Embryonic facial prominence (tissue), 1 donor: ENCODE measurements at regions not wholly inside any gene's neighbourhood (a gene's known extent, or its start where the extent isn't known, plus 50 kb on each side); places are given as distances from the start of the nearest gene placed in this dataset.
"Not testable (repeated sequence)": the region's sequence is repeated elsewhere in the genome, so short reads cannot be mapped to it uniquely, and the experiment has no call there.

Experiments used
- DNase-seq: peaks from one replicate; pipeline ENCODE4 v3.0.0-alpha.2; 2016; ENCODE audit errors: extremely low spot score

DNA sequence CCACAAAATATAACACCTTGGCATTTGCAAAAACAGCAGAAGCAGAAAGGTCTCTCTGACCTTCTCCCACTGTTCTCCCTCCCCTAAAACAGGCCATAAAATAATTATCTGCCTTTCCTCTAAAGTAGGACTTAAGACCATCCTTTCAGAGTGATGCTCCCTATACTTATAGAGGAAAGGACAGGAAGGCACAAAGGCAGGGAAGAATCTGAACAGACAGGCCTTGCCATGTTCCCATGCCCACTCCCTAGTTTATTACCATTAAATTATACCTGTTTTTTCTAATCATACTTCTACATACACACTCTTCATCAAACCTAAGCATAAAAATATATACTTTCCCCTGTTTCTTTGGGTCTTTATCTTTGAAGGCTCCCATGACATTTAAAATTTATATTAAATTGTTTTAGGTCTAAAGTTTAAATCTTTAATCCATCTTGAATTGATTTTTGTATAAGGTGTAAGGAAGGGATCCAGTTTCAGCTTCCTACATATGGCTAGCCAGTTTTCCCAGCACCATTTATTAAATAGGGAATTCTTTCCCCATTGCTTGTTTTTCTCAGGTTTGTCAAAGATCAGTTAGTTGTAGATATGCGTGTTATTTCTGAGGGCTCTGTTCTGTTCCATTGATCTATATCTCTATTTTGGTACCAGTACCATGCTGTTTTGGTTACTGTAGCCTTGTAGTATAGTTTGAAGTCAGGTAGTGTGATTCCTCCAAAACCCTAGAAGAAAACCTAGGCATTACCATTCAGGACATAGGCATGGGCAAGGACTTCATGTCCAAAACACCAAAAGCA, 755.8 kb upstream of the ADGRB3 start:
- not testable (repeated sequence) for DNase-seq

DNA sequence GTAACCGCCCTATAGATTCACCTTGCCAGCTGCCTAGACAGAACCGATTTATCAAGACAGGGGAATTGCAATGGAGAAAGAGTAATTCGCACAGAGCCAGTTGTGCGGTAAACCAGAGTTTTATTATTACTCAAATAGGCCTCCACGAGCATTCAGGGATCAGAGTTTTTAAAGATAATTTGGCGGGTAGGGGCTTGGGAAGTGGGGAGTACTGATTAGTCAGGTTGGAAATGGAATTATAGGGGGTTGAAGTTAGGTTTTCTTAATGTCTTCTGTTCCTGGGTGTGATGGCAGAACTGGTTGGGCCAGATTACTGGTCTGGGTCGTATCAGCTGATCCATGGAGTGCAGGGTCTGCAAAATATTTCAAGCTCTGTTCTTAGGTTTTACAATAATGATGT, 756.9 kb upstream of the ADGRB3 start:
- DNase-seq: not testable (repeated sequence)

DNA sequence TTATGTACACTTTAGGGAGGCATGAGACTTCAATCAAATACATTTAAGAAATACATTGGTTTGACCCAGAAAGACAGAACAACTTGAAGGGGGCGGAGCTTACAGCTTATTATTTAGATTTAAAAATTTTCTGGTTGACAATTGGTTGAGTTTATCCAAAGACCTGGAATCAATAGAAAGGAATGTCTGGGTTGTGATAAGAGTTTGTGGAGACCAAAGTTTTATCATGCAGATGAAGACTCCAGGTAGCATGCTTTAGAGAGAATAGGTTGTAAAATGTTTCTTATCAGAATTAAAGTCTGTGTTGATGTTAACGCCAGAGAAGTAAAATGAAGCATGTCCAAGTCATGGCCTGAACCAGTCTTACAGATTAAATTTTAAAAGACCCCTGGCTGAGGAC, 757.8 kb upstream of the ADGRB3 start:
- no peak for DNase-seq

DNA sequence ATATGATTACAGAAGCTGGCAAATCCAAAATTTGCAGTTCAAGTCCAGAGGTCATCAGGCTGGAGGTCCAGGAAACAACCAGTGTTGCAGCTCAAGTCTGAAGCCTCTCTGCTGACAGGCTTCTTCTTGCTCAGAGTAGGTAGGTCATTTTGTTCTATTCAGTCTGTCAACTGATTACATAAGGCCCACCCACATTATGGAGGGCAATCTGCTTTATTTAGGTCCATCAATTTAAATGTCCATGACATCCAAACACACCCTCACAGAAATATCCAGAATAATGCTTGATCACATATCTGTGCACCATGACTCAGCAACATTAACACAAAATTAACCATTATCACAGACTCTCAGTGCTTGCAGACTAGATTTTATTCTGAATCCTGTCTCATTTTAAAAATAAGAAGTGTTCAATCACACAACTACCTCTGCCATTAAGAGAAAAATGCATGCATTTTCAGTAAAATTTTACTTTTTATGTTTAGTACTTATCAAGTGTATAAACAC, 759.2 kb upstream of the ADGRB3 start:
- no peak for DNase-seq

DNA sequence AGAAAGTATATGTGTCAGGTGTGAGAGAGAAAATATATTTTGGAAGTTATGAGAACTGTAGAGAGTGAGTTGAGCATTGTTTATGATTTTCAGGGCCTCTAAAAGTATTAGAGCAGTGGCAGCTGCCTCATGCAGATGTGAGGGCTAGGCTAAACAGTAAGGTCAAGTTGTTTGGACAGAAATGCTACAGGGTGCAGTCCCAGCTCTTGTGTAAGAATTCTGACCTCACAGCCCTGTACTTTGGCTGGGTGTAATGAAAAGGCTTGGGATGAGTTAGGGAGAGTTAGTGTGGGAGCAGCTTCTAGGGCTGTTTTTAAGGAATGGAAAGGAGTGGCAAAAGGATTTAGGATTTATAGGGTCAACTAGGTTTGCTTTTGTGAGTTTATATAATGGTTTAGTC, 764.8 kb upstream of the ADGRB3 start:
- no peak for DNase-seq

DNA sequence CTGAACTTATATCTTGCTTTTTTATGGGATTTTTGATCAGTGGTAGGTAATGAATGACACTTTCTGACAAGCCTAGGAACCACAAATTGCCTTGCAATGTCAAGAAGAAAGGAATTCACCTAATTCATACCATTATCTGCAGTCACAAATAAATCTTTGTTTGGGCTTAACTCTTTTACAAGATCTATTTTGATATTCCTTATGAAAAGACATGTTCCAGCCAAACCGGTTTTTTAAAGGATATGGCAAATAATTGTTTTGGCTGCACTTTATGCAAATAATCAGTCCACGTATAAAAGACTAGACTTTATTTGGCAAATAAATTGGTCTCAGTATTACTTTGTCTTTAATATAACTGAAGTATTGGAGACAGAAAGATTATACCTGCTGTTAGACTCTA, 771.7 kb upstream of the ADGRB3 start:
- DNase-seq: no peak

DNA sequence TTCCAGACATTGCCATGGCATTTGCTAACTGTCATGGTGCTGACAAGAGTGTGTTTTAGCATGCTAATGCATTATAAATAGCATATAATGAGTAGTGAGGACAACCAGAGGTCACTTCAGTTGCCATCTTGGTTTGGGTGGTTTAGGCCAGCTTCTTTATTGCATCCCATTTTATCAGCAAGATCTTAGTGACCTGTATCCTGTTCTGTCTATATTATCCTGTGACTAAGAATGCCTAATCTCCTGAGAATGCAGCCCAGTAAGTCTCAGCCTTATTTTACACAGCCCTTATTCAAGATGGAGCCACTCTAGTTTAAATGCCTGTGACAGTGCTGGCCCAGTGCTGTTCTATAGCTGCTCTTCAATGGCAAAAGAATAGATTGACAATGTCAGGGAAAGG, 781.0 kb upstream of the ADGRB3 start:
- DNase-seq: no peak

DNA sequence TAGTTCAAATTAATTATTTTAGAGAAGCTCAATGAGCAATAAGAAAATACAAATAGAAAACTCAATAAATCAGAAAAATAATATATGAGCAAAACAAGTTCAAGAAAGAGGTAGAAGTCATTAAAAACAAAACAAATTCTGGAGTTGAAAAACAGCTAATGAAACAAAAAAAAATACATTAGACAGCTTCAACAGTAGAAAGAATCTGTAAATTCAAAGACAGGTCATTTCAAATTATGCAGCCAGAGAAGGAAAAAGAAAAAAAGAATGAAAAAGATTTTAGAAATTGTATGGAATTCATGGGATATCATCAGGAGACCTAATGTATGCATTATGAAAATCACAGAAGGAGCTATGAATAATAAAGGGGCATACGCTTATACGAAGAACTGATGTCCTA, 795.3 kb upstream of the ADGRB3 start:
- no peak for DNase-seq

DNA sequence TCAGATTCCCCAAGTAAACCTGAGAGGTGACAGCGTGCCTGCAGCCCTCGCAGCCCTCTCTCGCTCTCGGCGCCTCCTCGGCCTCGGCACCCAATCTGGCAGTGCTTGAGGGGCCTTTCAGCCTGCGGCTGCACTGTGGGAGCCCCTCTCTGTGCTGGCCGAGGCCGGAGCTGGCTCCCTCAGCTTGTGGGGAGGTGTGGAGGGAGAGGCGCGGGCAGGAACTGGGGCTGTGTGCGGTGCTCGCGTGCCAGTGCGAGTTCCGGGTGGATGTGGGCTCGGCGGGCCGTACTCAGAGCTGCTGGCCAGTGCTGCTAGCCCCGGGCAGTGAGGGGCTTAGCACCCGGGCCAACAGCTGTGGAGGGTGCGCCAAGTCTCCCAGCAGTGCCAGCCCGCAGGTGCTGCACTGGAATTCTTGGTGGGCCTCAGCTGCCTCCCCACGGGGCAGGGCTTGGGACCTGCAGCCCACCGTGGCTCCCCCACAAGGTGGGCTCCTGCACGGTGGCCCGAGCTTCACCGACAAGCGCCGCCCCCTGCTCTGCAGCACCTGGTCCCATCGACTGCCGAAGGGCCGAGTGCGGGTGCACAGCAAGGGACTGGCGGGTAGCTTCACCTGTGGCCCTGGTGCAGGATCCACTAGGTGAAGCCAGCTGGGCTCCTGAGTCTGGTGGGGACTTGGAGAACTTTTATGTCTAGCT, 809.7 kb upstream of the ADGRB3 start:
- DNase-seq: no peak

DNA sequence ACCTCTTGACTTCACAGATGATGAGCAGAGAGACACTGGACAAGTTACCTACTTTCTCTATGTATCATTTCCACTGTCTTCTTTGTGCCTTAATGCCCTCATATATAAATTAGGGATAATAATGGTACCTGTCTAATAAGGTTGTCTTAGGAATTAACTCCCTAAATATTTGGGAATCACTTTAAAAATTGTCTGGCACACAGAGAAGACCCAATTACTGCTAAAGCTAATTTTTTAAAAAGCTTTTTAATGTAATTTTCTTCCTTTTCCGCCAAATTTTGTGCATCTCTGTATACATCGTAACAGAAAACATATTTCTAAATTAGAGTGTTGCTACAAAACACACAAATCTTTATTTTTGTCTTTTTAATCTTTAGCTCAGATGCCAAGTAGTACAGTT, 816.8 kb upstream of the ADGRB3 start:
- no peak for DNase-seq

DNA sequence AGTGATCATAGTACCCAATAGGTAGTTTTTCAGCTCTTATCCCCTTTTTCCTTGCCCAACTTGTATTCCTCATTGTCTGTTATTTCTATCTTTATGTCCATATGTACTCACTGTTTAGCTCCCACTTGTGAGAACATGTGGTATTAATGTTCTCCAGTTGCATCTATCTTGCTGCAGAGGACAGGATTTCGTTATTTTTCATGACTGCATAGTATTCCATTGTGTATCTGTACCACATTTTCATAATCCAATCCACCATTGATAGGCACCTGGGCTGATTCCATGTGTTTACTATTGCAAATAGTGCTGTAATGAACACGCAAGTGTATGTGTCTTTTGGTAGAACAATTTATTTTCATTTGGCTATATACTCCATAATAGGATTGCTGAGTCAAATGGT, 819.5 kb upstream of the ADGRB3 start:
- DNase-seq: no peak

DNA sequence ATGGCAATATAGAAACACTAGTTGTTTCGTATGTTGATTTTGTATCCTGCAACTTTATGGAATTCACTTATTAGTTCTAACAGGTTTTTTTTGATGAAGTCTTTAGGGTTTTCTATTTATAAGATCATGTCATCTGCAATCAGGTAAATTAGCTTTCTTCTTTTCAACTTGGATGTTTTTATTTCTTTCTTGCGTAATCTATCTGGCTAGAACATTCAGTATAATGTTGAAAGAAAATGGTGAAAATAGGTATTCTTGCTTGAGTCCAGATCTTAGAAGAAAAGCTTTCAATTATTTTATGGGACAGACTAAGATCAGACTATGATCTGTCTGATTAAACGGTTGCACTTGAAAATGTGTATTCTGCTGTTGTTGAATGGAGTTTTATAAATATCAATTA, 820.8 kb upstream of the ADGRB3 start:
- DNase-seq: no peak

DNA sequence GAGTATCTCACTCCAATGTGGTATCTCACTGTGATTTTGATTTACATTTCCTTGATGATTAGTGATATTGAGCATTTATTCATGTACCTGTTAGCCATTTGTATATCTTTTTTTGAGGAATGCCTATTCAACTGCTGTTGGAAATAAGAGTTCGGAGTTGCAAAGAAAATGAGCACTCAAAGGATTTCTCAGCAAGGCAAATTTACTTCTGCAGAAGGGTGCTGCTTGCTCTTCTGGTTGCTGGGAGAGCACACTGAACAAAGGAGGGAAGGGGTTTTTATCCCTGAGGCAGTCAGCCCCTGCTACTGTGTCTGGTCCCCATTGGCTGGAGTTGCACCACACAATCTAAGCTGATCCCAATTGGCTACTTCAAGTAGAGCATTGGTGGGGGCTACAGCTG, 822.4 kb upstream of the ADGRB3 start:
- DNase-seq: no peak

DNA sequence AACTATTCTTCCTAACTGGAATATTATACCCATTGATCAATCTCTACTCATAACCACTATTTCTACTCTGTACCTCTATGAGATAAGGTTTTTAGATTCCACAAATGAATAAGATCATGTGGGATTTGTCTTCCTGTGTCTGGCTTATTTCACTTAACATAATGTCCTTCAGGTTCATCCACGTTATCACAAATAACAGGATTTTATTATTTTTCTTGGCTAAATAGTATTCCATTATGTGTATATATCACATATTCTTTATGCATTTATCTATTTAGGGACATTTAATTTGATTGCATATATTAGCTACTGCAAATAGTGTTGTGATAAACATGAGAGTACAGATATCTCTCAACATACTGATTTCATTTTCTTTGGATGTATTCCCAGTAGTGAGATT, 823.0 kb upstream of the ADGRB3 start:
- DNase-seq: no peak

DNA sequence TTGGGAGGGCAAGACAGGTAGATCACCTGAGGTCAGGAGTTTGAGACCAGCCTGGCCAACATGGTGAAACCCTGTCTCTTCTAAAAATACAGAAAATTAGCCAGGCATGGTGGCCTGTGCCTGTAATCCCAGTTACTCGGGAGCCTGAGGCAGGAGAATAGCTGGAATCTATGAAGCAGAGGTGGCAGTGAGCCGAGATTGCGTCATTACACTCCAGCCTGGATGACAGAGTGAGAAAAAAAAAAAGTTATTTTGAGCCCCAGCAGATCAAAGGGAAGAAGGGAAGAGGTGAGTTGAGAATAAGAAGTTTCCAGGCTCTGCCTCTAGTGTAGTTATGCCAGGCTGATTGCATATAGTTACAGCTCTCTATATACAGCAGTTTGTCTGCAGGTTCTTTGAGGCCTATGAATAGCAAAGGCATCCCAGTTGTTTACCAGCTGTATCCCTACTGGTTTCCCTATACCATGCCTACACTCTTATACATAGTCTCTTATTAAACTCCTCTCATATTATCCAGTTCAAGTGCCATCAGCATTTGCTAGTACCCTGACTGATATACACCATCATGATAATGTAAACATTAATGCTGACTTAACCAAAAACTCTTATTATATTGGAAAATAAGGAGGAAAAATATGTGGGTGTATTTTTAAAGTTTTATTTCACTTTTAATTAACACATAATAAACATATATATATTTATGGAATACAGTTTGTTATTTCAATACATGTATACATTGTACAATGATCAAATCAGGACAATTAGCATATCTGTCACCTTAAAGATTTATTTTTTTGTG, 823.6 kb upstream of the ADGRB3 start:
- DNase-seq: no peak

DNA sequence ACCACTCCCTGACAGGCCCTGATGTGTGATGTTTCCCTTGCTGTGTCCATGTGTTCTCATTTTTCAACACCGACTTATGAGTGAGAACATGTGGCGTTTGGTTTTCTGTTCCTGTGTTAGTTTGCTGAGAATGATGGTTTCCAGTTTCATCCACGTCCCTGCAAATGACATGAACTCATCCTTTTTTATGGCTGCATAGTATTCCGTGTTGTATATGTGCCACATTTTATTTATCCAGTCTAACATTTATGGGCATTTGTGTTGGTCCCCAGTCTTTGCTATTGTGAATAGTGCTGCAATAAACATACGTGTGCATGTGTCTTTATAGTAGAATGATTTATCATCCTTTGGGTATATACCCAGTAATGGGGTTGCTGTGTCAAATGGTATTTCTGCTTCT, 830.3 kb upstream of the ADGRB3 start:
- not testable (repeated sequence) for DNase-seq

DNA sequence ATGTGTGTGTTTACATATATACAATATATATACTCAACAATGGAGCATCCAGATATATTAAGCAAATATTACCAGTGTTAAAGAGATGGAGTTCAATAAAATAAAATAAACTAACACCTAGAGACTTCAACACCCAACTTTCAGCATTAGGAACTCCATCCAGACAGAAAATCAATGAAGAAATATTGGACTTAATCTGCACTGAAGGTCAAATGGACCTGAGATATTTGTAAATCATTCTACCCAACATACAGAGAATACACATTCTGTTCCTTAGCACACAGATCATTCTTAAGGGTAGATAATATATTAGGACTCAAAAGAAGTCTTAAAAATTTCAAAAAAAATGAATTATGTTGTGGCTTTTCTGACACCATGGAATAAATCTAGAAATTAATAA, 832.3 kb upstream of the ADGRB3 start:
- no peak for DNase-seq

DNA sequence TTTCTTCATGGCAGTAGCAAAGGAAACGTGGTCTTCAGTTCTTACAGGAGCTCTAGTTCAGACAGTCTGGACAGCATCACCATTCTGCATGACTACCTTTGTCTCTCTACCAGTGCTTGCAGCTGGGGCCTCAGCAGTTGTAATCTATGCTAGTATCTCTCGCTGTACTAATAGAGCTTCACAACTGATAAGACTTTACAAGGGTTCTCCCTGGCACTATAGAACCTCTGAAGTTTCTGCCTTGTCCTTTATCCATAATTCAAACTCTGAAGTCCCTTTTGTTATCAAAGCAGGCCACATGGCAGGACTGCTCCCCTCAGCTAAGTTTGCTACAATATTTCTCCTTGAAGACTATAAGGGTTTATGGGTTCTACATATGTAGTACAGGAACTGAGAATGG, 842.1 kb upstream of the ADGRB3 start:
- DNase-seq: no peak

DNA sequence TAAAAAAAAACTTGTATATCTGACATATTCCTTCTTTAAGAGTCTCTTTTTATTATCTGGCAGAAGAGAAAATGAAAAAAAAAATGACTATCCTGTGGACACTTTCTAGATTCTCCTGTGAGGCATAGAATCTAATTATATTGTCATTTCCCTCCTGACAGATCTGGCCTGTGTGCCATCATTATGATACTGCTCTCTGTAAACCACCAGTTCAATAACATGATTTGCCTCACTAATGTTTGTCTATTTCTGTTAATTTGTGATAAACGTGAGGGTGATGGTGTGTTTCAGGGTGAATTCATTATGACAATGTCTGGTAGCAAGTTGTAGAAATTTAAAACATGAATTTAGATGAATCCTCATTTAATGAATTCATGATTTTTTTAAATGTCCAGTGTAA, 844.5 kb upstream of the ADGRB3 start:
- DNase-seq: no peak

DNA sequence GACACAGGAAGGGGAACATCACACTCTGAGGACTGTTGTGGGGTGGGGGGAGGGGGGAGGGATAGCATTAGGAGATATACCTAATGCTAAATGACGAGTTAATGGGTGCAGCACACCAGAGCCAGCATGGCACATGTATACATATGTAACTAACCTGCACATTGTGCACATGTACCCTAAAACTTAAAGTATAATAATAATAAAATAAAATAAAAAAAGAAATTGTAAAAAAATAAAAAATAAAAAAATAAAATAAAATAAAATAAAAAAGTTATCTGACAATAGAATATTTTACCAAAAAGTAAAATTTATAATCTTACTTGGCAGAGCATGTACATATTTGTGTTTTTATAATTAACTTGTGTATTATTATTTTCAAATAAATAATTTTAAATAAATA, 848.0 kb upstream of the ADGRB3 start:
- DNase-seq: not testable (repeated sequence)

DNA sequence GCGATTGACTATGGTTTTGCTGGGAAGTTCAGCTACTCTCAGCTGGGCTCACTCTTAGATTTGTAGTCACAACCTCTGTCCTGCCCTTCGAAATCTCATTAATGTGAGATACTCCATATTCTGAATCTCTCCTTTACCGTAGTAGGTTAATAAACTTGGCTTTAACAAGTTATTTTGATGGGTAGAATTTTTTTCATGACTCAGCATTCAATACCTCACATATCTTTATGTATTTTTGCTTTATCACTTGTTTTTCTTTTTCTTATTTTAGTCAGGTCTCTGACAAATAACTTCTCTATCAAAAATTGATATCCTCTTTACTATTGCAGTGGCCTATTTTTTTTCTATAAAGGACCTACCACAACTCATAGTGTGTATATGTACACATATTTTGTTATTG, 855.2 kb upstream of the ADGRB3 start:
- no peak for DNase-seq

DNA sequence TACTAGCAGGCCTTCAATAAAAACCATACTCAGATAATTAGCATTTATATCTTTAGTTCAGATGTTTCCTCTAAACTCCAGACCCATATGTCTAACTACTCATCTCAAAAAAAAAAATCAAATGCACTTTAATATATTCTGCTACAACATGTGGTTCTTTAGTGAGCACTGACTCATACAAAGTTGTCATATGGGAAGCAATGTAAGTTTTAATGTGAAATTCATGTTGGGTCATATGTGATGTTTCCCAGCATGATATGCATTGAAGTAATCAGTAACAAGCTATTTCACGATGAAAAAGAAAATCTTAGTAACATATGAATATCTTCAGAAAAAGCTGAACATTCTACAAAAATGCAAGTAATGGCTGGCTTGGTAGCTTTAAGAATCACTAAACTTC, 859.7 kb upstream of the ADGRB3 start:
- no peak for DNase-seq

DNA sequence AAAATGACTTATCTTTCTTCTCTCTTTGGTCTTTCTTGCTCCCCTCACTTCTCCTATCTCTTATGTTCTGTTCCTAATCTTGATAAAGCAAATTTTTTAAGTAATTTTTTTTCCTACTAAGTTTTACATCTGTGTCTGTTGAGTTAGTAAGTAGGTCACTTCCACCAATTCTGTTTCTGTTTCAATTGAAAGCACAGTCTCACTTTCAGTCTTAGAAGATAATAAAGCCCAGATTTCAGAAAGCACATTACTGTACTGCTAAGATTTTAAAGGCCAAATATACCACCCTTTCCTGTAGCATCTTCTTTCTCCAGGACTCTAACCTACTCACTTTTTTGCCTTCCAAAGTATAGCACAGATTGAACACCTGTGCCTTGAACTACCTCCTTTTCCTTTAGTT, 866.1 kb upstream of the ADGRB3 start:
- DNase-seq: no peak
